HG02938 (cell line): ENCODE measurements at regions not wholly inside any gene's neighbourhood (a gene's known extent, or its start where the extent isn't known, plus 50 kb on each side); places are given as distances from the start of the nearest gene placed in this dataset.
"Not testable (repeated sequence)": the region's sequence is repeated elsewhere in the genome, so short reads cannot be mapped to it uniquely, and the experiment has no call there.

Experiments
- ATAC-seq: cut with Tn5 transposase; IDR thresholded peaks from one replicate; pipeline ENCODE4 v1.9.1; 2021; ENCODE audit warnings: mild to moderate bottlenecking, moderate library complexity; ENCODE audit not compliant: unreplicated experiment

DNA sequence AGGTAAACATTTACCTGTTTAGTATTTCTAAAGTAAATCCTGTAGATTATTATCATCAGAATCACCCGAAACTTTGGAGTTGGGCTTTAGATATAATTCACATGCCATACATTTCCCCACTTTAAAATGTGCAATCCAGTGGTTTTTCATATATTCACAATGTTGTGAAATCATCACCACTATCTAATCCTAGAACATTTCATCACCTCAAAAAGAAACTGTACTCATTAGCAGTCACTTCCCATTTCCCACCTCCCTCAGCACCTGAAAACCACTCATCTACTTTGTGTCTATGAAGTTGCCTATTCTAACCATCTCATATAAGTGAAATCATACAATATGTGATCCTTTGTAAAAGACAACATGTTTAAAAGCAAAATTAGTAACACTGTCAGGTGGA, 182.6 kb downstream of the FZD1 start:
- ATAC-seq, result no peak

DNA sequence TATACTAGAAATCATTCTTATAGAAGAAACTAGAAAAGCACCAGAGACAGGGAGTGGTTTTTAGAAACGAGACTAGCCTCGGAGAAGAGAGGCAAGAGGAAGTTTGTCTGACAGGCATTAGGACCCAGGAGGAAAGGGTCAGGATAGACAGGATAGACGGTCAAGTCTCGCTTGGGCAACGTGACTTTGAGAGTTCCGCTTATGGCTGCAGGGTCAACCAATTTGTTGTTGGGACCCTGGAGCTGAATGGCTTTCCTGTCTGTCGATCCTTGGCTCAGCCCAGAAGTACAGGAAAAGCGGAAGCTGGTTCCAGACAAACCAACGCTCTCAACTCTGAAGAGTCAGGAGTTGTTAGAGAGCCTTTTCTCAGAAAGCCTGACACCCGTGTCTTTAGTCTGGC, 191.2 kb downstream of the FZD1 start:
- no peak for ATAC-seq

DNA sequence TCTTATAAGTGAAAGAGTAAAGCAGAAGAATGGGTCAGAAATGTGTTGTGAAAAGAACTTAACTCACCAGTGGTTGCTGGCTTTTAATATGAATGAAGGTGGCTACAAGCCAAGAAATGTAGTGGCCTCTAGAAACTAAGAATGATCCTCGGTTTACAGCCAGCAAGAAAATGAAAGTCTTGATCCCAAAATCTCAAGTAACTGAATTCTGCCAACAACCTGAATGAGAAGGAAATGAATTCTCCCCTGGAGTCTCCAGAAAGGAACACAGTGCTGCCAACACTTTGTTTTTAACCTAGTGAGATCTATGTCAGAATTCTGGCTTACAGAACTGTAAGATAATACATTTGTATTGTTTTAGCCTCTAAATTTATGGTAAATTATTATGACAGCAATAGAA, 193.0 kb downstream of the FZD1 start:
- no peak for ATAC-seq

DNA sequence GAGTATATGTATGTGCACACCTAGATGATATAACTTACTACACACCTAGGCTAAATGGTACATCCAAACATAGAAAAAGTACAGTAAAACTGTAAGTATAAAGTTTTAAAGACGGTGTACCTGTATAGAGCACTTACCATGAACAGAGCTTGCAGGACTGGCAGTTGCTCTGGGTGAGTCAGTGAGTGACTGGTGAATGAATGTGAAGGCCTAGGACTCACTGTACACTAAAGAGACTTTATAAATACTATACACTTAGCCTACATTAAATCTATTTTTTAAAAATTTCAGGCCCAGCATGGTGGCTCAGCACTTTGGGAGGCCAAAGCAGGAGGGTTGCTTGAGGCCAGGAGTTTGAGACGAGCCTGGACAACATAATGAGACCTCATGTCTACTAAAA, 195.3 kb downstream of the FZD1 start:
- ATAC-seq, result no peak

DNA sequence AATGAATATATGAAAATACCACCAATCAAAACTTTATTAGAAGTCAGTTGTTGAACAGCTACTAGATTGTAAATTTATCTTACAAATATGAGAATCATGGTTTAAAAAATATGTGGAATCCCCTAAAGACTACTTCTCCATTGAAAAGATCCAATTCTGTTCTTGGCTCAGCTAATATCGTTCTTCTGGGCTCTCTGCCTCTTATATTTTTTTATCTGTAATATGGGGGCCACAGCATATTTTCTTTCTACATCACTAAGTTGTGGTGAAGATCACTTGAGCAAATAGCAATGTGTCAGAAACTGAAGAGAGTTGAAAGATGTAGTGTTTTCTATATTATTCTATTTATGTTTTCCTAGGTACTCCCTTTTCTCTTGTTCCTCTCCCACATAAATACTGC, 198.1 kb downstream of the FZD1 start:
- no peak for ATAC-seq

DNA sequence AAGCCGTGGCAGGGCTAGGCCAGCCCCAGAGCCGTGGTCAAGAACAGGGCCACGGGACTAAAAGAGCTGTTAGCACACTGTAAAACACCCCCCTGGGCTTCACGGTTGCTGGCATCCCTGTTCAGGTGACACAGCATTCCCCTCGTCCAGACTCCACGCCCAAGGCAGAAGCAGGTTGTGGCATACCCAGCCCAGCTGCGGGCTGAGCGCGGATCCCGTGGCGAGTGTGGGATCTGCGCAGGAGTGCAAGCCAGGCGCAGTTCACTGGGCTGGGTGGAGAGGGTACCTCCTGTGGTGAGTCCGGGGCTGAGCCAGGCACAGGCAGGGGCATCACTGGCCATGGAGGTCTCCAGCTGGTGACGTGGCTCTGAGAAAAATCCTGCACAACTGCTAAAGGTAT, 199.1 kb downstream of the FZD1 start:
- ATAC-seq, result no peak

DNA sequence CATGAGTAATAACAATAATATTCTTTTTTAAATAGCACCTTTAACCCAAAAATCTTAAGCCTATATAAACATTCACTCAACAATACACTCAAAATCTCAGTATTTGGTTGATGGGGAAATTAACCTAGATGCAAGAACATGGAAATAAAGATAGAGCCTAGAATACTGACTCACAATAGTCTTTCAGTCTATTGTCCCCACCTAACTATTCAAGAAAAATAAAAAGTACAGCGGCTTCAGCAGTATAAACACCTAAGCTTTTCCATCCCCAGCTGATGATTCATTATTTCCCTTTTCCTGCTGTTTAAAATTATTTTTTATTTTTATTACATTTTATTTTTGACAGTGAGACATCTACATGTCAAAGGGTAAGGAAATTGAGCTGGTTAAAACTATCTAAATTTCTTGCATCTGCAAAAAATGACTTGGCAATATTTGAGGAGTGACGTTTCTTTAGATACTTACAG, 201.4 kb downstream of the FZD1 start:
- no peak for ATAC-seq

DNA sequence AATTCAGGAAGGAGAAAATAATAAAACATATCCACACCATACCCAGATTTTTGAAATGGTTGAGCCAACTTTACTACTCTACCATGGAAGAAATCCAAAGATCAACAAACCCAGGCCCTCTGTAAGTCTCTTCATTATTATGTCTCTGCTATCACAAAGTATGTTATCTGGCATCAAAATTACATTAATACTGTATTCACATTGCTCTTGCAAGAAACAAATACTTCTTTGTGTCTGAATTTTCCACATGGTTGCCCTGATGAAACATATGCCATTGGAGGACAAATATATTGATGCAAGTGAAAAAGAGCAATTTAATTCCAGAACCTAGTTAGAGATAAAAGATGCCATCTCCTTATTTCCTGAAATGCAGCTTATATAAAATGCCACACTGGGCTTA, 204.0 kb downstream of the FZD1 start:
- no peak for ATAC-seq

DNA sequence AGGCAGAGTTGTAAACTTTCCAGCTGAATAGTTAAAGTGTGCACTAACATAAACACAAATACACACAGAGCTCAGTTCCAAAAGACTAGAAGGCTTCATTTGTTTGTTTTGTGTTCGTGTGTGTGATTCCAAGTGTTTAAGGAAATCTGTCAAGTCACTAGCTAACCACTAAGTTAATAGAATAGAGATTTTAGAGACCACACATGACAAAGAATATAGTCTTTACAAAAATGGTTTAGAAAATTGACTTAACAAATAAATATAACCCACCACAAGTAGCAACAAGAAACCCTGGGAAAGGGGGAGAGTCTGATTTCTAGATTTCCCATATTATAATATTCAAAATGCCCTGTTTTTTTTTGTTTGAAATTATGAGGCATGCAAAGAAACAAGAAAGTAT, 209.4 kb downstream of the FZD1 start:
- ATAC-seq, result no peak

DNA sequence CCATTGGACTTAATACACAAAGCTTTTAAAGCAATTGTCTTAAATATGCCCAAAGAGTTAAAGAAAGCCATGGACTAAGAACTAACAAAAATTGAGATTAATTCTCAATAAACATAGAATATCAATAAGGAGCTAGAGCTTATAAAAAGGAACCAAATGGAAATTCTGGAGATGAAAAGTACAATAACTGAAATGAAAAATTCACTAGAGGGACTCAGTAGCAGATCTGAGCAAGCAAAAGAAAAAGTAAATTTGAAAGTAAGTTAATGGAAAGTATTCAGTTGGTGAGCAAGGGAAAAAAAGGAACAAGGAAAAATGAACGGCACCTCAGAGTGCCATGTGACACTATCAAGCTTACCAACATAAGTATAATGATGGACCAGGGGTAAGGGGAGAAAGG, 209.8 kb downstream of the FZD1 start:
- no peak for ATAC-seq

DNA sequence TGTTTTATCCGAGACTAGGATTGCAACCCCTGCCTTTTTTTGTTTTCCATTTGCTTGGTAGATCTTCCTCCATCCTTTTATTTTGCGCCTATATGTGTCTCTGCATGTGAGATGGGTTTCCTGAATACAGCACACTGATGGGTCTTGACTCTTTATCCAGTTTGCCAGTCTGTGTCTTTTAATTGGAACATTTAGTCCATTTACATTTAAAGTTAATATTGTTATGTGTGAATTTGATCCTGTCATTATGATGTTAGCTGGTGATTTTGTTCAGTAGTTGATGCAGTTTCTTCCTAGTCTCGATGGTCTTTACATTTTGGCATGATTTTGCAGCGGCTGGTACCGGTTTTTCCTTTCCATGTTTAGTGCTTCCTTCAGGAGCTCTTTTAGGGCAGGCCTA, 216.2 kb downstream of the FZD1 start:
- not testable (repeated sequence) for ATAC-seq

DNA sequence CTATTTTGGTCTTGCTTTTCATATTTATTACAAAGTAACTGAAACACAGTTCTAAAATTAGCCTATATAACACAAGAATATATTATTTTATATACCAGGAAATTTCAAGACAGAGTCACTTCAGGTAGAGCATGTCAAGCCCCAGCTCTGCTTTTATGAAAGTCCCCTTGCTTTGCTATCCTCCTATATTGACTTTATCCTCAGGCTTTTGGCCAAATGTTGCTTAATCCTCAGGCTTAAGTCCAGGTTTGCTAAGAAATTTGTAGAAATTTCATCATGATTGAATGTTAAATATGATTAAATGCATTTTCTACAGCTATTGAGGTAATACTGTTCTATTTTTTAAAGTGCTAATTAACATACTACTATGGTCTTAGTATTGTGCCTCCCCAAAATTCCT, 227.6 kb downstream of the FZD1 start:
- ATAC-seq, result no peak

DNA sequence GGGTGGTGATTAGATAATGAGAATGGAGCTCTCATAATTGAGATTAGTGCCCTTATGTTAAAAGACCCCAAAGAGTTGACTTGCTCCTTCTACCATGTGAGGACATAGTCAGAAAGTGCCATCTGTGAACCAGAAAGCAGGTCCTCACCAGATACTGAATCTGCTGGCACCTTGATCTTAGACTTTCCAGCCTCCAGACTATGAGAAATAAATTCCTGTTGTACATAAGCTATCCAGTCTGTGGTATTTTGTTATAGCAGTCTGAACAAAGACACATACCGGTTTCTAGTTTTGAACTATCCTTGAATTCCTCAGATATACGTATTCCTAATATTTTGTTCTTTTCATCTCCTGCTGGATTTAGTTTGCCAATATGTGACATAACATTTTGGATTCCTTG, 228.1 kb downstream of the FZD1 start:
- no peak for ATAC-seq

DNA sequence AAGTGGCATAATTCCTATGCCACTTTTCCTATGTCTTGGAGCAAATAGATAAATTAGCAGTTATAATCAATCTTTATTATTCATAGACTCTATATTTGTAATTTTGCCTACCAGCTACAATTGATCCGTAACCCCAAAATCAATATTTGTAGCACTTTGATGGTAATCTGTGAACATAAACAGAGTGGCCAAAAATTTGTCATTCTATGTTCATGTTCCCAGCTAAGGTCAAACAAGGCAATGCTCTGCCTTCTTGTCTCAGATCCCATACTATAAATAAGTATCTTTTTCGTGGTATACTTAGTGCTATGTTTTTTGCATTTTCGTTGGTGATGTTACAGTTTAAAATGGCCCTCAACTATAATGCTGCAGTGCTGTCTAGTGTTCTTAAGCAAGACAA, 228.5 kb downstream of the FZD1 start:
- no peak for ATAC-seq

DNA sequence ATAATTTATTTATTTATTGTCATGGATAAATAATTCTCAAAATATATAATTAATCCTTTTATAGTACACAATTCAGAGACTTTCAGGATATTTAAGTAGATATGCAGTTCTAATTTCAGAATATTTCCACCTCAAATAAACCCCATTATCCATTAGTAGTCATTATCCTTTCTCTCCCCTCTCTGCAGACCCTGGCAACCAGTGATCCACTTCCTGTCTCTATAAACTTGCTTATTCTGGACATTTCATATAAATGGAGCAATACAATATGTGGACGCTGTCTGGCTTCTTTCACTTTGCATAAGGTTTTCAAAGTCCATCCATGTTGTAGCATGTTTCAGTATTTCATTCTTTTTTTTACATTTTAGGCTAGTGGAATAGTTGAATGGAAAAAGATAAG, 230.2 kb downstream of the FZD1 start:
- no peak for ATAC-seq

DNA sequence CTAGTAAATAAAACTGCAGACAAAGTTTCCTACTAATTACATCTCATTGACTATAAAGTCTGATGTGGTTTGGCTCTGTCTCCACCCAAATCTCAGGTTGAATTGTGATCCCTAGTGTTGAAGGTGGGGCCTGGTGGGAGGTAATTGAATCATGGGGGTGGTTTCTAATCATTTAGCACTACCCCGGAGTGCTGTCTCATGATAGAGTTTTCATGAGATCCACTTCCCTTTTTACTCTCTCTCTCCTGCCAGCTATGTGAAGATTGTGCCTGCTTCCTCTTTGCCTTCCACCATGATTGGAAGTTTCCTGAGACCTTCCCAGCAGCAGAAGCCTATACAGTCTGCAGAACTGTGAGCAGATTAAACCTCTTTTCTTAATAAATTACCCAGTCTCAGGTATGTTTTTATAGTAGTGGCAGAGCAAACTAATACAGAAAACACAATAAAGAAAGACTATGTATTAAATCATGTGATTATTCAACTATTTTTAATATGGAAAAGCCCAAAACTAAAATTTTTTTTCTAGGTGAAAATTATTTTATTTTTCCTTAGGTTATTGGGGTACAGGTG, 232.1 kb downstream of the FZD1 start:
- ATAC-seq, result no peak

DNA sequence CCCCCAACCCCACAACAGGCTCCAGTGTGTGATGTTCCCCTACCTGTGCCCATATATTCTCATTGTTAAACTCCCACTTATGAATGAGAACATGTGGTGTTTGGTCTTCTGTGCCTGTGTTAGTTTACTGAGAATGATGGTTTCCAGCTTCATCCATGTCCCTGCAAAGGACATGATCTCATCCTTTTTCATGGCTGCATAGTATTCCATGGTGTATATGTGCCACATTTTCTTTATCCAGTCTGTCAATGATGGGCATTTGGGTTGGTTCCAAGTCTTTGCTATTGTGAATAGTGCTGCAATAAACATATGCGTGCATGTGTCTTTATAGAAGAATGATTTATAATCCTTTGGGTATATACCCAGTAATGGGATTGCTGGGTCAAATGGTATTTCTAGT, 233.0 kb downstream of the FZD1 start:
- ATAC-seq, result not testable (repeated sequence)

DNA sequence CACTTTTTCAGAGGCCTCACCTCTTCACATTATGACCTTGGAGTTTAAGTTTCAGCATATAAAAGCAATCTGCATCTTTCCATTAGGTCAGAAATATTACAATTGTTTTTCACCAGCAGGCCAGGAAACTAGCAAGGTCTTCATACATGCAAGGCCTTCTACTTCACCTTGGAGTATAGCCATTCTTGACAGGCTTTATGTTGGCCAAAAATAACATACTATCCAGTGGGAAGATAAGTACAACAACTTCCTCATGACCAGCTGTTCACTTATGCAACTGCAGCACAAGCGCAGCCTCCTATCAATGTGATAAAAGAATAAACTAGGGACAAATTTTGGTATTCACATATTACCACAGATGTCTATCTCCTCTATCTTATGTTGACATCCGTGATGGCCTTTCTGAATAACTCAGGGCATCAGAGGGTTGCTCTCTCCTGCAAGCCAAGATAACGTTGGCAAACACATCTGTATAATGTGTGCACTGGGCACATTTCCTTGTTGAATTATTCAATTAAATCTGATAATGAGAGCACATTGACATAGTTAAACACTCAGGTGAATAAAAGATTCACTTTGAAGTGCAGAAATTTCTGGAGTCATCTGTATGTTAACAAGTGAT, 239.8 kb downstream of the FZD1 start:
- no peak for ATAC-seq

DNA sequence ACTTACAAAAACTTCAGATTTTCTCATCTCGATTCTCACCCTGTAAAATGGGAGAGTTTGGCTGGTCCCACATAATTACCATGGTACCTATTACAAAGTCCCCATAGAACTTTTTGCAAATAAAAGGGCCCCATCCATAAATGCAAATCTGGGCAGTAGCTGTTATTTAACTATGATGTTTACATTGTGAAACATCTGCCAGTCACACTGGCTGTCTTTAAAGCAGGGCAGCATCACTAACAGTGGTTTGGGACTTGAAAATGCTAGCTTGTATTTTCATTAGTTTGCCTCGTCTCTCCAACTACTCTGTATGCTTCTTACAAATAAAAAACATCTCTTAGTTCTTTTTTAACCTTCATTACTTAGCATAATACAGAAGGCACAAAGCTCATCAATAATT, 240.7 kb downstream of the FZD1 start:
- no peak for ATAC-seq

DNA sequence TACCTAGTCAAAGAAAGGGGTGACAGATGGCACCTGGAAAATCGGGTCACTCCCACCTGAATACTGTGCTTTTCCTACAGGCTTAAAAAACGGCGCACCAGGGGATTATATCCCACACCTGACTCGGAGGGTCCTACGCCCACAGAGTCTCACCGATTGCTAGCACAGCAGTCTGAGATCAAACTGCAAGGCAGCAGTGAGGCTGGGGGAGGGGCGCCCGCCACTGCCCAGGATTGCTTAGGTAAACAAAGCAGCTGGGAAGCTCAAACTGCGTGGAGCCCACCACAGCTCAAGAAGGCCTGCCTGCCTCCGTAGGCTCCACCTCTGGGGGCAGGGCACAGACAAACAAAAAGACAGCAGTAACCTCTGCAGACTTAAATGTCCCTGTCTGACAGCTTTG, 242.7 kb downstream of the FZD1 start:
- not testable (repeated sequence) for ATAC-seq

DNA sequence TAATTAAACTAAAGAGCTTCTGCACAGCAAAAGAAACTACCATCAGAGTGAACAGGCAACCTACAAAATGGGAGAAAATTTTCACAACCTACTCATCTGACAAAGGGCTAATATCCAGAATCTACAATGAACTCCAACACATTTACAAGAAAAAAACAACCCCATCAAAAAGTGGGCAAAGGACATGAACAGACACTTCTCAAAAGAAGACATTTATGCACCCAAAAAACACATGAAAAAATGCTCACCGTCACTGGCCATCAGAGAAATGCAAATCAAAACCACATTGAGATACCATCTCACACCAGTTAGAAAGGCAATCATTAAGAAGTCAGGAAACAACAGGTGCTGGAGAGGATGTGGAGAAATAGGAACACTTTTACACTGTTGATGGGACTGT, 247.6 kb downstream of the FZD1 start:
- not testable (repeated sequence) for ATAC-seq

DNA sequence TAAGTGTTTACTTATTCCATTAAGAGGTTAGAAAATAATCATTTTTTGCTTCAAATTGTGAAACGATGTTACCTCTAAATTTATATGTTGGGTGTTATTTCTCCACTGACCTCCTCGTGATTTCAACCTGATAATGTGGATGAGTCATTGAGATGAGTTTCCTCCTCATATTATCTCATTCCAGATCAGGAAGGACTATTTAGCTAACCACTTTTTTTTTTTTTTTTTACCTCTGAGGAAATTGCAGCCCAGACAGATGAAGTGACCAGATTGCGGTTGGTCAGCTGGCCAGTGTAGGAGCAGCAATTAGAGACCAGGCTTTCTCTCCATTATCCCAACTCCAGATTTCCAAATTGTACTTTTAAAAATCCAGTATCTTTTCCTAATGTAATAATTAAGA, 248.7 kb downstream of the FZD1 start:
- no peak for ATAC-seq

DNA sequence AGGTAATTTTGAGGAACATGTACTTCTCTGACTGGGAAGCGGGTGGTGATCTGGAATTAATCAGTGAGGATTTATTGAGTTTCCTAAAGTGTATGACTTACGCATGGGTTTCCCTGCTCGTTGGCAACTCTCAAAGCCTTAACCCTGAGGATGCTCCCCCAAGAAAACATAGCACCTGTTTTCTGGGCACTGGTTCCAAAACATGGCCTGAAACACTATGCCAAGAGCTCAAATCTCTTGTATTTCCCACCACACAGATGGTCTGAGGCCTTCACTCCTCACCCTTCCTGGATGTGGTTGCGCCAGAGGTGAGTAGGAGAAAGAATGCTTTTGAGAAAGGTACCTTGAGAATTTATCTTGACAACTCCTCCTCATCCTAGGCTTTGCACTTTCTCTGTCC, 250.4 kb downstream of the FZD1 start:
- ATAC-seq, result no peak
